NCI-H774 (cell line): ENCODE measurements at regions not wholly inside any gene's neighbourhood (a gene's known extent, or its start where the extent isn't known, plus 50 kb on each side); places are given as distances from the start of the nearest gene placed in this dataset.

ENCODE experiments used
- DNase-seq: peaks from one replicate; lab custom pipeline; 2025; lab: John Stamatoyannopoulos, UW

- DNase-seq, result no peak
These were observed 111.3 kb downstream of the DAD1 start for GRCh38 chr14:22477569-22478194.

DNA sequence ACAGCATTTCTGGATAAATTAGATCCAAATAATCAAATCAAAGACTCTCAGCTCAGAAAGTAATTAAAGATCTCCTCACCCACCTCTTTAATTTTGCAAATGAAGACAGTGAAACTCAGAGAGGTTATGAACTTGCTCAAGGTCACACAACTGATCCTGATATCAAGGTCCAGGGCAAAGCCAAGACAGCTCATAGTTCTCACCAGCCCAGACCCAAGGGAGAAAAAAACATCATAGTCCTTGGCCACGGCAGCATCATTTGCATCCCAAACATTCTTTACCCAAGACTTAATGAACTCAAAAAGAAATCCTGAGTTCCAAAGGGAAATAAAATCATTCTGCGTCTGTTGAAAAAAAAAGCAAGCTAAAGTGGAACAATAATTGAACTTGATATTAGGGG, 112.1 kb downstream of the DAD1 start:
- DNase-seq, result no peak

GRCh38 chr14:22476005-22476751, 112.8 kb downstream of the DAD1 start:
- no peak for DNase-seq

- no peak for DNase-seq
These were observed 113.6 kb downstream of the DAD1 start for GRCh38 chr14:22475381-22475780.

- no peak for DNase-seq
These were observed 114.2 kb downstream of the DAD1 start for GRCh38 chr14:22474730-22475351.

DNA sequence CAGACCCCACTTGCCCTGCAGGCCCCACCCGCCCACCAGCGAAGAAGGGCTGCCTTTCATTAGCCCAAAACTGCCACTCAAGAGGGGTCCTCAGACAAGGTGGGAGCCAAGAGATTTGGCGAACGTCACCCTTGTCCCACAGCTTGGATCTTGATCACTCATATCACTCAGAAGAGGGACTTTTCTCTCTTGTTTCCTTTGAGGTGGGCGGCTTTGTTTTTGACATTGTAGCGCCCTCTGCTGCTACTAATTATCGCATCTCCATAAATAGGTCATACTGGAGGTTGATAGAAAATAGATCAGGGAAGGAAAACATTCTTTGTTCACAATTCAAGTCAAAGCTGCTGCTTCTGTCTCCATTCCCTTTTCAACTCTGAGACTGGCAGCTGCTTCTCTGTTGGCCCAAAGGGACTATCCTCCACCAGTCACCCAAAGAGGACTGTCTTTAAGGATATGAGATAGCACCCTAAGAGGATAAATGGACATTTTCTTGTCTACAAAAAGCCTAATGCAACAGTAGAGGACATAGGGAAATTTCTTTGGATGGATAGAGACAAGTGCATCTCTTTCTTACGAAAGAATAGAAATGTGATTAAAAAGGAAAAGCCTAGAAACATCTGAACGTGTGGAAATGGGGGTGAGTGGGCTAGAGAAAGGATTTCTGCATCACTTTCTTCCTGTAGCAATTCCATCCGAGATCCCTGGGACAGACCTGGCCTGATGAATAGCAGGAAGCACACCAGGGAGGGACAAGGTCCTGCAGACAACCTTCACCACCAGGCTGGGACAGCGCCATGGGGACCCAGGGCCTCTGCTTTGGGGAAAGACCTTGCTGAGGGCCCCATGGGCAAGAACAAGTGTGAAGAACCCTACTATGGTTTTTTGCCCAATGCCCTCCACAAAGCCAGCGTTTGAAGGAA, 115.8 kb downstream of the DAD1 start:
- DNase-seq, result no peak

DNA sequence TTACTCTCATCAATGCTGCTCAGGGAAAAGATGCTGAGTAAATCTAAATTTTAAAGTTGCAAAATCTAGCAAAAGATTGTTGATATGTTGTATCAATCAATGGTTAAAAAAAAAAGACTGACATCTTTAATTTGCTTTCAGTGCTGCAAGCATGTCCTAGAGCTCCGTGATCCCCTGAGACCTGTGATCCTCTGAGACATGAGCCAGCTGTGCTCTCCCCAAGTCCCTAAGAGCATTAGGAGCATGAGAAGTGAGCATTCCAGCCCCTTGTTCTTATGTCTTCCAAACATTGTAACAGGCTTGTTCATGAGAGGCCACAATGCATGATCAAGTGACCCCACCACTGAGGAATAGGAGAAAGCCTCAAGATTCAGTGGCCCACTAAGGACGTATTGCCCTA, 116.6 kb downstream of the DAD1 start:
- no peak for DNase-seq

DNA sequence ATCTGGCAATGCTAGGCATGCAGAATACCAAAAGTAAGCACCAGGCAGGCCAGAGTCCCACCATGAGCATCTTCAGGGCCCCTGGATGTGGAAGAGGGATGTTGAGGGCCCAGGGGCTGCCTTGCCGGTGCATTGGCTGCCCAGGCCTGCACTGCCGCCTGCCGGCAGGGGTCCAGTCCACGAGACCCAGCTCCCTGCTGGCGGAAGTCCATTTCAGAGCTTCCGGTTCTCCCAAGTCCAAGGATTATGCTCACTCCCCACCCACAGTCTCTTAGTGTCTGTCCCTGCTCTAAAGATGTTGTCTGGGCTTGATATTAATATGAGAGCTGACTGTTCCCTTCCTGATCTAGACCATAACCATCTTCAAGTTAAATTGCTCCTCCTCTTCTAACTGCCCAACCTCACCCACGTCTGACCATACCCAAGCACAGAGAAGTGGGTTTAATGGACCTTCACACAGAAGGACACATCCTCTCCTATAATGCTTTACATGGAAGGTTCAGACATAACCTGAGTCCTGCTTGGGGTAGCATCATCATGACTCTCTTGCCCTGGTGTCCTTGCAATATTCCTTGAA, 117.4 kb downstream of the DAD1 start:
- DNase-seq, result no peak

GRCh38 chr14:22469538-22470303, 119.3 kb downstream of the DAD1 start:
- DNase-seq, result no peak

- no peak for DNase-seq
These were observed 120.2 kb downstream of the DAD1 start for GRCh38 chr14:22468830-22469229.

DNA sequence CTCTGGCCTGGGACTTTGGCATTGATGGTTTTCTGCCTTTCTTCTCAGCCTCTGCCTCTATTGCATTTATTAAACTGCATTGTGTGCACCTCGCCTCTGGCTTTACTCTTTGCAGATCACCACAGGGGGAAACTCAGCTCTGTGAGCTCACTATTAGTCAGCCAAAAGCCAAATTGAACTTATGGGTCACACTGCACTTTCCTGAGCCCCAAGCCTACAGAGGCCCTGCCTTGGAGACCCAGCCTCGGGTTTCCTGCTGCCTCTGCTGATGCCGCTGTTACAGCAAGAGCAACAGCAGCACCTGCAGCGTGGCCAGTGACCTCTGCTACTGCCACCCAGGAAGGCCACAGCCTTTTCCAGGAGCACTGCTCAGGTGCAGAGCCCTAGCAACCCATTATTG, 122.5 kb downstream of the DAD1 start:
- no peak for DNase-seq

DNA sequence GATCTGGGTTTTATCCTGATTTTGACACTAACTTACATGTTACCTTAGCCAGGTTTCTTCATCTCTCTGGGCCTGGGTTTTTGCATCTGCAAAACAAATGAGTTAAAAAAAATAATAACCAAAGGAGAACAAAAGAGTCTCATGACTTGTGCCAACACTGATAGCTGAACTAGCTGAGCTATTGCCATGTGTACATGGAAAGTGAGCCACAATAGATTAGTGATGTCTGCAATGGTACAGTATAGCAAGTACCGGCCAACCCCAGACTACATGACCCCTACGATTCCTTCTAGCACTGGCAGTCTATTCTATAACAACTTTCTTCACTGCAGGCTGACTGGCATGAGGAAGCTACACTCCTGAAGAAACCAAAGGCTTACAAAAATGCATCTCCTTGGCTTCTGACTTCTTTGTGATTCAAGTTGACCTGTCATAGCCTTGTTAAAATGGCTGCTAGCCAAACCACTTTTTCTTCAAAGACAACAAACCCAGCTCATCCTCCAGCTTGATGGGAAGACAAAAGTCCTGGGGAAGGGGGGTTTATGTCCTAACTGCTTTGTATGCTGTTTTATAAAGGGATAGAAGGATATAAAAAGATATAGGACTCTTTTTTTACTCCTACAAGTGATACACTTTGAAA, 123.7 kb downstream of the DAD1 start:
- no peak for DNase-seq

DNA sequence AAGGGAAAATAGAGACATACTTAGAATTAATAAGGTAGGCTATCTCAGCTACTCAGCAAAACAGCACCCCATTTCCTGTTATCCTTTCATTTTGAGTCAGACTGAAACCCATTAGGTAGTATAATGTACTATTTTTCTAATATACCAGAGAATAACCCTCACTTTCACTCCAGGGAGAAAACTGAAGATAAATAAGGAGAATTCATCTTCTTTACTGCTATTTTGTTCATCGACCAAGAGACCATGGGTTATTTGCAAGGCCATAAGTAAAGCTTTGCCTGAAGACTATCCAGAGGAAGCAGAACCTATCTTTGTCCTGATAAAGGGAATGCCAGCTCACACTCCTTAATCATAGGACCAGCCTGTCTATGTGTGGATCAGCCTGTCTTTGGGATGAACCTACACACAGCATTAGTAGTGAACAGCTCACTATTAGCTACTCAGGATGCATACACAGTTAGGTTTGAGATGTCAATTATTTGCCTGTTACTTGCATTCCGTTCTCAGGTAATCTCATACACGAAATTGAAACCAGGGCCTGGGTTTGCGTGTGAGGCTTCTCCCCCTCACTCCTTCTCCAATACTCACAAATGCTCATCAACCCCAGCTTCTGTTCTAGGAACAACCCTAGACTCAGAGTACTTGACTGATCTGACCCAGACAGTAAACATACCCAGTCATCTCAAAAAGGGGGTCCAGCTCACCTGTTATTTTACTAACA, 124.4 kb downstream of the DAD1 start:
- no peak for DNase-seq

DNA sequence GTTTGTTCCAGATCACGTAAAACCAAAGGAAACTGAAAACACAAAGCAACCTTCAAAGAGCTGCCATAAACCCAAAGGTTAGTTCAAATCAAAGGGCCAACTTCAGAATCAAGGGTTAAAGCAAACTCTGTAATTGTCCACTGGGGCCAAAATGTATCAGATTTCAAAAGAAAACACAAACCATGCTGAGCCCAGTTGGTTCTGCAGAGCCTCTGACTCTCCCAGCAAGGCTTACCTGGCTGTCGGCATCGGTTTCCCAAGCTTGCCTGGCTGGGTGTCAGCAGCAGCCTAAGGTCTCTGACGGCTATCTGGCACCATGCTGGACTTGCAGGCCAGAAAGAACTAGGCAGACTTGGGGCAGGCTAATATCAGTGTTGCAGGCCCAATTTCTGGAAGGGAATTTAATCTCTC, 125.3 kb downstream of the DAD1 start:
- DNase-seq, result no peak

DNA sequence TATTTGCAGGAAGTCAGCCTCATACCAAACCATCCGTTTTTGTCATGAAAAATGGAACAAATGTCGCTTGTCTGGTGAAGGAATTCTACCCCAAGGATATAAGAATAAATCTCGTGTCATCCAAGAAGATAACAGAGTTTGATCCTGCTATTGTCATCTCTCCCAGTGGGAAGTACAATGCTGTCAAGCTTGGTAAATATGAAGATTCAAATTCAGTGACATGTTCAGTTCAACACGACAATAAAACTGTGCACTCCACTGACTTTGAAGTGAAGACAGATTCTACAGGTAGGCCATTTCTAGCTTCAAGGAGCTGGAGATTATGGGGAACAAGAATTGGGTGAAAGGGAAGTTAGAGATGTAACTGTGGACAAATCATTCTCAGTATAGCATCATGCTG, 126.1 kb downstream of the DAD1 start:
- no peak for DNase-seq

DNA sequence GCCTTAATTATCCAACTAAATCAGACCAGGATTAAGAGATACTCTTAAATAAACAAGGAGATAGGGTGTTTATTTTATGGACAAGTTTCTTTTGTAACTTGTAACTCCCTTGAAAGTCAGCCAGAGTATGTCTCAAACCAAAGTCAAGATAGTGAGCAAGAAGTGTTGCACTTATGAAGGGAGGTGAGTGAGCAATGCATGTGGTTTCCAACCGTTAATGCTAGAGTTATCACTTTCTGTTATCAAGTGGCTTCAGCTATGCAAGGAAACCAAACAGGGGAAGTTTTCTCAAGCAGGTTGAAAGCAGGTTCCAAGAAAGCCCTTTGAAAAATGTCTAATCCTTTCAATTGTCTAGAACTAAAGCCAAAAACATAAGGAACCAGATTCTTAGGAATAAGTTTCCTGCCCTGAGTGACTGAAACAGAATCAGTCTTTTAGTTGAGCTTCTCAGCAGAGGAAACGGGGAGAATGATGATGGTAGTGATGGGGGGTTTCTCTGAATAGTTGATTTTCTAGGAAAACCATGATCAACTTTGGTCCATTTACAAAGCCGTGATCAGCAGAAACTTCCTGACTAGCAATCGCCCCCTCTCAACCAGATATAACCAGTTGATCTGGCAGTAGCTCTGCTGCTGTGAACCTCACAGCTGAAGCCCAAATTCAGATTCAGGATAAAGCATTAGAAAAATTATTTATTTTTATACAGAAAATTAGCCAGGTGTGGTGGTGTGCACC, 128.4 kb downstream of the DAD1 start:
- DNase-seq, result no peak

DNA sequence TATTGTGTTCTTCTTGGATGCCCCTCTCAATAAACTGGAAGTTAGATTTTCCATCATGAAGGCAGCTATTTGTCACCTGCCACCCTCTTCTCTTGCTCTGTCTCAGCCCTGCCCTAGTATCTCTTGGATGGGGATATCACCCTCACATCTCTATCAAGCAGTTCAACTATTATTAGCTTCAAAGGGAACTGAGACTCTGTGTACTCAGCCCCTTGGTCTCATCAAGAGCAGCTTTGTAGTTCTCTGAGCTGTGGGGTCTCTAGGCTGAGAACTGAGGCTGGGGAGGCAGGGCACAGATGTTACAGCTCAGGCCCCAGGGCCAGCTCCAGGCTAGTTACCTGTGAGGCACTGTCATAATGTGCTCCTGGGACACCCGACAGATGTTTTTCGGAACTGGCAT, 130.3 kb downstream of the DAD1 start:
- DNase-seq, result no peak

- DNase-seq, result no peak
These were observed 131.9 kb downstream of the DAD1 start for GRCh38 chr14:22456998-22457594.

- DNase-seq, result no peak
These were observed 132.6 kb downstream of the DAD1 start for GRCh38 chr14:22456421-22456820.
